RKO (cell line): ENCODE measurements at regions not wholly inside any gene's neighbourhood (a gene's known extent, or its start where the extent isn't known, plus 50 kb on each side); places are given as distances from the start of the nearest gene placed in this dataset.
"Not testable (repeated sequence)": the region's sequence is repeated elsewhere in the genome, so short reads cannot be mapped to it uniquely, and the experiment has no call there.

Experiments
- DNase-seq: peaks from one replicate; pipeline ENCODE4 v3.0.0-alpha.2; 2016; ENCODE audit warnings: low spot score

GRCh38 chr3:35291471-35292236, 347.7 kb upstream of the ARPP21 start:
- DNase-seq: no peak

GRCh38 chr3:35292568-35292967, 346.8 kb upstream of the ARPP21 start:
- no peak for DNase-seq

GRCh38 chr3:35295906-35296305, 343.4 kb upstream of the ARPP21 start:
- DNase-seq: no peak

- DNase-seq: no peak
Measured at GRCh38 chr3:35296533-35296932, 342.8 kb upstream of the ARPP21 start.

DNA sequence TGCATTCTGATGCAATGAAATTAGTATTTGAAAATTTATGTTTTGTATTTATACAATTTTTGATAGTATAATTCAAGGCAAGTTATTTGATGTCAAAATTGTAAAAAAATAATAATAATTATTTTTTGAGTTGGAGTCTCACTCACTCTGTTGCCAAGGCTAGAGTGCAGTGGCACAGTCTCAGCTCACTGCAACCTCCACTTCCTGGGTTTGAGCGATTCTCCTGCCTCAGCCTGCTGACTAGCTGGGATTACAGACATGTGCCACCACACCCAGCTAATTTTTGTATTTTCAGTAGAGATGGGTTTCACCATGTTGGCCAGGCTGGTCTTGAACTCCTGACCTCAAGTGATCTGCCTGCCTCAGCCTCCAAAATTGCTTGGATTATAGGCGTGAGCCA, 342.4 kb upstream of the ARPP21 start:
- not testable (repeated sequence) for DNase-seq

DNA sequence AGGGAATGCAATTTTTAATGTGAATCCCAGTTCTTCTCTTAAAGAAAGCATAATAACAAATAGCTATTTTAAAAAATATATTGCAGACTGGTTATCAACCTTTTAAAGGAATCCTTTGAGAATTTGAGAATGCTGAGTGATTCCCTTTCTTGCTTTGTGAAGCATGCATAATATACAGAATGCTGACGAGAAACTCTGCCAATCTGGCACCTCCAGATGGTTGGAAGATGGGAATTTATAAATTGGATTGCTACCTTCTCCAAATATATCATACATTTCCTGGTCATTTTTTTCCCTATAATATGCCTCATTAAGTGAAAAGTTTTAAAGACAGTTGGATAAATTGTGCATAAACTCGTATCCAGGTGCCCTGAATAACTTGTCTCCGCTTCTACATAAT, 333.9 kb upstream of the ARPP21 start:
- no peak for DNase-seq

- no peak for DNase-seq
Measured at GRCh38 chr3:35307296-35307695, 332.0 kb upstream of the ARPP21 start.

- DNase-seq: not testable (repeated sequence)
Measured at GRCh38 chr3:35316841-35317240, 322.5 kb upstream of the ARPP21 start.

DNA sequence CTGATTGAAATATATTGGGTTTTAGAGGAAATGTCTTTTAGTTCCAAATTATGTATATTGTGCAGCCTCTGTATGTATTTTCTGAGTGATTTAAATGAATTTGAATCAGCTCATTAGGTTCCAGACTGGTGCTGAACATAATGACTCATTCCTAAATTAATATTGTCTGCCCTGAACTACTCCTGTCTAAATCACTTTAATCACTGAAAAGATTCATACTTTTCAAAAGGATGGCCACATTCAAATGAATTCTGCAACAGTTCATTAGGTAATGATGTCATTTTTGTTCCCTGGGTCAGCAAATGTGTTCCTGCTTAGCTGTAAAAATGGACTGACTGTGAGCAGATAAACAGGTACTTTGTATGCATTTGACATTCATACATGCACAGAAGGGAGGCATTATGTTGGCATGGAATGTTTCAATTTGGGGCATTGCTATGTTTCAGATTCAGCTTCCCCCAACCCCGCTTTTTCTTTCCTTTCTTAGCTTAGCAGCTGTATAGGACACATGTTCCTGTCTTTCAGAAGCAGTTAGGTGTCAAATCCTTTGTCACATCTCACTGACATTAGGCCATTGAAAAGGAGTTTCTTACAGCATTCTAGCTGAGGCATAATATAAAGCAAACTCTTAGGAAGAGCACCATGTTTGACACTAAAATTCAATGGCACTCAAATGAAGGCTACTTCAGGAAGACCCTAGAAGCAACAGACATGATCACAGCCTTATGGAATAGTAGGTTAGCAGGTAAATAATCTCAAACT, 318.5 kb upstream of the ARPP21 start:
- DNase-seq: no peak

GRCh38 chr3:35322070-35322469, 317.3 kb upstream of the ARPP21 start:
- peak; percentile 22 for DNase-seq

DNA sequence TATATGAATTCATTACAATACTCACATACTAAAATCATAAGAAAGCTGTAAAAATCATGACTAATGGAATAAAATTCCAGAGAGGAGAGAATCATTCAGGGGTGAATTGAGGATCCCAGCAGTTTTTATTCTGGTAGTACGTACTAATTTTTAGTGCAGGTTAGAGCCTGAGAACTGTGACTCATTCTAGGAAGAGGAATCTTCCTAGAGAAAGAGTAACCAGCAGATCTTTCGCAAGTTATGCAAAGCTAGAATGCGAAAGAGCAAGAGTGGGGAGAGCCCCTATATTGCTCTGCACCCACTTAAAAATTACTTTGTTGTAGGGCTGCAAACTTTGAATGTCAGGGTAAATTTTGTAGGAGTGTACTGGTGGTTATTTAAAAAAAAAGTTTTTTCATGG, 303.6 kb upstream of the ARPP21 start:
- no peak for DNase-seq

GRCh38 chr3:35336601-35337000, 302.7 kb upstream of the ARPP21 start:
- DNase-seq: no peak

GRCh38 chr3:35338186-35338585, 301.1 kb upstream of the ARPP21 start:
- DNase-seq: no peak

- no peak for DNase-seq
Measured at GRCh38 chr3:35380196-35380595, 259.1 kb upstream of the ARPP21 start.

GRCh38 chr3:35383216-35383615, 256.1 kb upstream of the ARPP21 start:
- DNase-seq: no peak

DNA sequence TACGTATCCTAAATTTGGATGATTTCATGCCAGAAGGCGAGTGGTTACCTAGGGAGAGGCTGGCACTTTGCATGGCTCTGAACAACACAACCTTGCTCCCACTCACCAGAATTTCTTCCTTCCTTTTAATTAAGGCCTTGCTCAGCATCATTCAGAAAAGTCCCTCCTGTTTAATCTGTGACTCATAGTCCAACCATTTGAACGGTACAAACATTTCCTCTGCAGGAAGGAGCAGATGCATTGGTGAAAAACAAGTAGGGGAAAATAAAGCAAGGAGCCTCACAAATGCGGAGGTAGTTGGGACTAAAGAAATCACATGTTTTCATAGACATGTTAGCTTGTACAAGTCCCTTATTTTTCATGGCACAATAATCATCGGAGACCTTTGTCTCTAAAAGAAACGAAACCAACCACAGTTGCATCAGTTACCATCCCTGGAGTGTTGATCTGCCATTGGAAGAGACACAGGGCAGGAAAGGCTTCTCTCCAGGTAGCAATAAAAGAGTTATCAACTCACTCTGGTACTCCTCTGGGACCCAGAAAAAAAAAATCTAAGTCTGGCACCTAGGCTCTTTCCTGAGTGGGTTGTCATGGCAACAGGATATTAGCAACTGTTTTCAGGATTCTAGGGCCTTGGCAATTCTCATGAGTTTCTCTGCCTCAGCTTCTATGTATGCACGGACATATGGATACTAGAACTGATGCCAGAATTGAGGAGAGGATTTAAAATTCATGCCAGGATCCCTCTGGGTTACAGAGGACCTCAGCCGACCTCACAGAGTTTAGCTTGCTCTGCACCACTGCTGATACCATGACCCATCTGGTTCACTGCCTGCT, 255.4 kb upstream of the ARPP21 start:
- DNase-seq: peak; percentile 1

DNA sequence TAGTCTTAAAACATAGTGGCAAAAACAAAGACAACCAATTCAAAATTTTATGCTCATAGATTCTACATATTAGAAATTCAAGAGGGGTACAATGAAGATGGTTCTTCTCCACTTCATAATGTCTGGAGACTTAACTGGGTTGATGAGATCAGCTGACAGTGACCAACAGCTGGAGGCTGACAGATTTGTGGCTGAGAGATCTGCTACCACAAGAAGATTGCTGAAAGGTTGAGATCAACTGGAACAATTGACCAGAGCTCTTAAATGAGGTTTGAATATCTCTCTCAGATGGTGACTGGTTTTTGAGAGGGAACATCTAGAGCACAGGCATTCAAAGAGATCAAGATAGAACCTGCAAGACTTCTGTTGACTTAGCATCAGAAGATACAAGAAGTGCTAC, 254.1 kb upstream of the ARPP21 start:
- no peak for DNase-seq

- no peak for DNase-seq
Measured at GRCh38 chr3:35389907-35390306, 249.4 kb upstream of the ARPP21 start.

DNA sequence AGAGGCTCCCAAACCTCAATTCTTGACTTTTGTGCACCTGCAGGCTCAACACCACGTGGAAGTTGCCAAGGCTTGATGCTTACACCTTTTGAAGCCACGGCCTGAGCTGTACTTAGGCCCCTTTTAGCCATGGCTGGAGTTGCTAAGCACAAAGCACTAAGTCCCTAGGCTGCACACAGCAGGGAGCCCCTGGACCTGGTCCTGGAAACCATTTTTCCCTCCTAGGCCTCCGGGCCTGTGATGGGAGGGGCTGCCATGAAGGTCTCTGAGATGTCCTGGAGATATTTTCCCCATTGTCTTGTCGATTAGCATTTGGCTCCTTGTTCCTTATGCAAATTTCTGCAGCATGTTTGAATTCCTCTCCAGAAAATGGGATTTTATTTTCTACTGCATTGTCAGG, 247.1 kb upstream of the ARPP21 start:
- DNase-seq: no peak

DNA sequence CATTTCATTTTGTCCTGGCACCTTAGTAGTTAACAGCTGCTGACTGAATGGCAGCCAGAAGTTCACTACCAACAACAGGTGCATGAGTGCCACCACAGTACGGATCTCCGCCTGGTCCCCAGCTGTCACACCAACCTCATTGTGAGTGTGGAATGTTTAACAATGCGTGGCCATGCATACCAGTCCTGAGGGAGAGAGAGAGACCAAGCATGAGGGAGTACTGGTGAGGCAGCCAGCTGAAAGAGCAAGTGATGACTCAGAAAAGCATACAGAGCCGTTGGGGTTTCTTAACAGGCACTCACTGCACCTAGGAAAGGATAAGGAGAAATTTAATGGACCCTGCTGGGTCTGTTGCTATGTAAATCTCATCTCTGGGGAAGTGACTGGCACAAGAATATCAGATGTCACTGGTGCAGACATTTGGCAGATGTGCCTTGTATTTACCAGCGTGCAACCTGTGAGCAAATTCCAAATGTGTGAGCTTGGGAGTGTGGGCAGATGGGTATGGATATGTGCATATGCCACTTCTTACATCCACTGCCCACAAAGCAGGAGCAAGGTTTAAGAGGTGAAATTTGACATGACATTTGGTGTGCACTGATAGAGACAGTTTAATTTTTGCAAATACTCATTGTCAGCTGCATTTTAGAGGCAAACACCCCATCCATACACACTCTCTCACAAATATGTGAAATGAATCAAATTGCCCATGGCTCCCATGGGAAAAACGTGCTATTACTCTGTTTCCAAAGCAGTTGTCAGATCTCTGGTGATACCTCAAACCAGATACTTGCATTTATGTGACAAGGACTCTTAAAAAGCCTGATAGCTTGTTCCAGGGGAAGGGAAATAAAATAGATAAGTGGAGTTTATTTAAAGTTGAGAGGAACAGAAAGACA, 245.2 kb upstream of the ARPP21 start:
- DNase-seq: no peak

DNA sequence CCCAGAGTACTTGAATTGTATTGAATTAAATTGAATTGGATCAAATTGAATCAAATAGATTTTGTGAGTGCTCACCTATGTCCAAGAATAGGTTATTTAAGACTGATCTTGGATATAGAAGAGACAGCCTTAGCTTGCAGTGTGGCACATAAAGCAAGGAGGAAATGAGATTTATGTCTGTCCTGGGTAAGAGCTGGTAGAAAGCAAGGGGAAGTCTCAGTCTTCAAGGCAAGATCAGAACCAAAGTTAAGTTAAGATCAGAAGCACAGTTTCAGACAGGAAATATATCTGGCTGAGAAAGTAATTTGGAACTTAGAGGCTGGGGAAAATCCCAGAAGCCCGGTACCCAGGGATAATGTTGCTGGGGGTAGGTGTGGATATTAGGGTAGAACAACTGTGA, 244.4 kb upstream of the ARPP21 start:
- DNase-seq: no peak

- no peak for DNase-seq
Measured at GRCh38 chr3:35401671-35402070, 237.7 kb upstream of the ARPP21 start.
